ENCODE measurements at regions not wholly inside any gene's neighbourhood (a gene's known extent, or its start where the extent isn't known, plus 50 kb on each side); places are given as distances from the start of the nearest gene placed in this dataset.
"Not testable (repeated sequence)": the region's sequence is repeated elsewhere in the genome, so short reads cannot be mapped to it uniquely, and the experiment has no call there.

DNA sequence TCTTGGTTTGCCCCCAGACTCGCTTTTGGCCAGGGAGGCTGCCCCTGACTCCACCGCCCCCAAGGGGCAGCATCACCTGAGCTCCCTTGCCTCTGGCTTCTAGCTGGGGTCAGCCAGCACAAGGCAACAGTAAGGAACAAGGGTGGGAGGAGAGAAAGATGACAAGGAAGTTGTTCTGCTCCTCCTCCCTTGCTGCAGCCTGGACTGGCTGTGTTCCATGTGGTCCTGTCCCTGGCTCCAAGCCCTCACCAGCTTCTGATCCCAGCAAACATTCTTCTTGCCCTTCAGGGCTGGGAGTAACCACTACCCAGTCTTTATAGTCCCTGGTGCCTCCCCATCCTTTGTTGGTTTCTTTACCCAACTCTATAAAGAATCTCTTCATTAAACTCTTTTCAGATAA is 100.3 kb upstream of the SPIN1 start:
- no peak for DNase-seq (ENCODE audit: low read depth in 2 of 2, low spot score in 1 of 2)

DNA sequence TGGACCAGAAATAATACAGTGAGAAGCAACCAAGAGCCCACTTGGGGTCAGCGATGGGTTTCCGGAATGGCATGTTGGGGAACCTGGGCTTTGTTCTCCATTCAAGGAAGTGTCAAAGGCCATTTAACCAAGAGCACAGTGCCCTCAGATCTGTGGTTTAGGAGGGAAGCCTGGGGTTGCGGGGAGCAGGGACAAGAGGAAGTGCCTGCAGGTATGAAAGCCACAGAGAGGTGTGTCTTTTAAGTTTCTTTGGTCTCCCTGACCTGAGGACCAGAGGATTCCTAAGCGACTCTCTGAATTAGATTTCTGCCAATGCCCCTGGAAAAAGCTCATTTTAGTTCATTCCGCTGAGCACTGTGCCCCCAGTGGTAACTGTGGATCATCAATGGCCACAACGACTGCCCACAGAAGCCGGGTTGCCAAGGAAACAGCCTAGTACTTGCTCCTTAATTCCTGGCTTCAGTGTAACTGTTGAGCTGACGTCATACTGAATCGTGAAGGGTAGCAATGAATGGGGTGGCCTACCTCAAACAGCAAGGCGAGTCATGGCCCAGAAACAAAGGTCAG is 107.3 kb upstream of the SPIN1 start:
- no peak for DNase-seq (ENCODE audit: low read depth in 2 of 2, low spot score in 1 of 2)

DNA sequence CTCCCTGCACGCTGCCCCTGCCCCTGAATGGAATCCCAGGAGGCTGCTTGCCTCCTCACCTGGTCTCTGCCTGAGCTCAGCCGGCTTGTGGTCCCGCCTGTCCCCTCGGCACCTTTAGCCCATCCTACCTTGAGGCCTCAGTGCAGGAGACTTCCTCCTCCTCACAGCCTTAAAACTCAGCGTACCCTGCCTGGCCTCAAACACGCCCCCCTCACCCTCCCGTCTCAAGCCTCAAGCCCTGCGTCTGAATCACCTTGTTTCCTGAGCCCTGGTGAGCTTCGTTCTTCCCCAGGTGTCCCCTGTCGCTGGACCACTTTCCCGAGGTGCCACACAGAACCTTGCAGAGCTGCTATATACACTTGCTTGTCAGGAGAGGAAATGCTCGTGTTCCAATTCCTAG is 110.2 kb upstream of the SPIN1 start:
- DNase-seq (ENCODE audit: low read depth in 2 of 2, low spot score in 1 of 2) = no peak

DNA sequence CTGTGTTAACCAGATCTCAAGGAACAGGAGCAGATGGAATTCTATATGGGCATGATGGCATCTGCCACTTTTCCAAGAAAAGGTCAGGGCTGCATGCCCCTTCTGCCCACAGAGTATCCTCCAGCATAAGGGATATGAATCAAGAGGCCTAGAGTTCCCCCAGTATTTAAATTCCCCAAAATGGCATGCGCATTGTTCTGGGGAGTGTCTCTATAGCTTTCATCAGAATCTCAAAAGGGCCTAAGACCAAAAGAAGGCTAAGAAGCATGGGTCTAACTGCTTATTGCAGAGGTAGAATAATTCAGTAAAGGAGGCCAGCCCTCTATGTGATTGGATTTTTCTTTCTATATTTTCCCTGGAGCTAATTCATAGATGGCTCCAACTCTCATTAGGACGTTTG is 114.2 kb upstream of the SPIN1 start:
- DNase-seq (ENCODE audit: low read depth in 2 of 2, low spot score in 1 of 2) = no peak

DNA sequence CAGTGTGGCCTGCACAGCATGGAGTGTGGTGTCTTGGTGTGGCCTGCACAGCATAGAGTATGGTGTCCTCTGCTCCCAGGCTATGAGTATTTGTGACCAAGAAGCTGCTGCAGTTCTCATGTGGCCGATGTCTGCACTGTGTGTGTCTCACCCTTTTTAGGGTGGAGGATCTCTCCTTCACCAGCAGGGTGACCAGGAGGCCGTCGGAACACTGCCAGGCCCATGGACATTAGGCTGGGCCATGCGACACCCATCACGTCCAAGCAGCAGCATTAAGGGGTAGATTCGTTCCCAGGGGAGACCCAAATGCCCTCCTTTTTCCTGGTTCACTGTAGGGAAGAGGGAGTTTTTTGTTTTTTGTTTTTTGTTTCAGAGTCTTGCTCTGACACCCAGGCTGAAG is 115.3 kb upstream of the SPIN1 start:
- no peak for DNase-seq (ENCODE audit: low read depth in 2 of 2, low spot score in 1 of 2)

DNA sequence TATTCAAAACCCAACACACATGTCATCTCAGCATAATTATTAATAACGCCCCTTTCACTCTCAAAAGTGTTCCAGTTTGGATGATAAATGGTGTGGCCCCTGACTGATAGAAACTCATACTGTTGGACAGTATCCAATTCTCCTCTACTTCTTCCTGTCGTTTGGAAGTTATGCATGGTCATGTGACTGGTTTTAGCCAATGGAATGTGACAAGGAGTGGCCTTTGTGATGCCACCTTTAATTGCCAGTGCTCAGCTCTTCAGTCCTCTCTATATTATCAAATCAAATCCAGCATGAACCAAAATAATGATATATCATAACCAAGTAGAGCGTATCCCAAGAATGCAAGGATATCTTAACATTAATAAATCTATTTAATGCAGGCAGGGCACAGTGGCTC is 117.8 kb upstream of the SPIN1 start:
- DNase-seq (ENCODE audit: low read depth in 2 of 2, low spot score in 1 of 2) = no peak

DNA sequence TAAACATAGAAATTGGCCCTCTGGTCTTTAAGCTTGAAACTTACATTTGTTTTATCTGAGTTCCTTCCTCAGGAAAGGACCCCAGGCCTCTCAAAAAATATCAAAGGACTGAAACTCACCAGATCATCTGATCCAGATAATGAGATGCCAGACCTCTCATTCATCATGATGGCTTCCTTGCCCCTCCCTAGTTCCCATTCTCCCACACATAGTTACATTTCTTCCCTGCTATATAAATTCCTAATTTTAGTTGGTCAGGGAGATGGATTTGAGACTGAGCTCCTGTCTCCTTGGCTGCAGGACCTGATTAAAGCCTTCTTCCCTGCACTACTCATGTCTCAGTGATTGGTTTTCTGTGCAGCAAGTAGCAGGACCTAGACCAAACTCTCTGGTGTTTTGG is 119.4 kb upstream of the SPIN1 start:
- DNase-seq (ENCODE audit: low read depth in 2 of 2, low spot score in 1 of 2) = no peak

DNA sequence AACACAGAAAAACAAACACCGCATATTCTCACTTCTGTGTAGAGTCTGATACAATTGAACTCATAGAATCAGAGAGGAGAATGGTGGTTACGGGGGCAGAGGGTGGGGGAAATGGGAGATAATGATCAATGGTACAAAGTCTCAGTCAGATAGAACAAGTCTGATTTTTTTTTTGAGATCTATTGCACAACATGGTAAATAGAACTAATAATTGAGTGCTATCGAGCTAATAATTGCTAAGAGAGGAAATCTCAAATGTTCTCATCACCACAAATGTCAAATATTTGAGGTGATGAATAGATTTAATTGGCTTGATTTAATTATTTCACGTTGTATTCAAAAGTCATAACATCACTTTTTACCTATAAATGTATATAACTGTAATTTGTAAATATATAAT is 121.0 kb upstream of the SPIN1 start:
- no peak for DNase-seq (ENCODE audit: low read depth in 2 of 2, low spot score in 1 of 2)

DNA sequence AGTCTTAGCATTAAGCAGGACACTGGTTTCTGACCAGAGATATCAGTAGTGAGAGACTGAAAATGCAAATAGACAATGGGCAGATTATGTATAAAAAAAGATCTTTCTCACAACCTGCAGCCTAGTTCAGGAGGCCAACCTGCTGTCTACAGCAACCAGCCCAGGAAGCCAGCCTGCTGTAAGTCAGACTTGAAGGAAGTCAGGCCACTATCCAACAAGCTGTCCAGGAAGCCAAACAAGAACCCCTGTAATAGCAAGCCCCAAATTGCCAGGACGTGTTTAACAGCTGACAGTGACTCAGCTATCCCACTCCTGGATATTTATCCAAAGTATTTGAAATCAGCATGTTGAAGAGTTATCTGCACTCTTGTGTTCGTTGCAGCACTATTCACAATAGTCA is 121.8 kb upstream of the SPIN1 start:
- DNase-seq (ENCODE audit: low read depth in 2 of 2, low spot score in 1 of 2) = no peak

DNA sequence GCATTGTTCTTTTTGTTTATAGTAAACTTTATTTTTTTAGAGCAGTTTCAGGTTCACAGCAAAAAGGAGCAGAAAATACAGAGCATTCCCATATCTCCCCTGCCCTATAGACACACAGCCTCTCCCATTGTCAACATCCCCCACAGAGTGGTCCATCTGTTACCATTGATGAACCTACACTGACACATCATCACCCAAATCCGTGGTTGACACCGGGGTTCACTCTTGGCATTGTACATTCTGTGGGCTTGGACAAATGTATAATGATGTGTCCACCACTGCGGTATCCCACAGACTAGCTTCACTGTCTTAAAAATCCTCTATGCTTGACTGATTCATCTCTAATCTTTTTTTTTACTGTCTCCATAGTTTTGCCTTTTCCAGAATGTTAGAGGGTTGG is 120.7 kb upstream of the SPATA31C2 start:
- DNase-seq (ENCODE audit: low read depth in 2 of 2, low spot score in 1 of 2) = no peak

DNA sequence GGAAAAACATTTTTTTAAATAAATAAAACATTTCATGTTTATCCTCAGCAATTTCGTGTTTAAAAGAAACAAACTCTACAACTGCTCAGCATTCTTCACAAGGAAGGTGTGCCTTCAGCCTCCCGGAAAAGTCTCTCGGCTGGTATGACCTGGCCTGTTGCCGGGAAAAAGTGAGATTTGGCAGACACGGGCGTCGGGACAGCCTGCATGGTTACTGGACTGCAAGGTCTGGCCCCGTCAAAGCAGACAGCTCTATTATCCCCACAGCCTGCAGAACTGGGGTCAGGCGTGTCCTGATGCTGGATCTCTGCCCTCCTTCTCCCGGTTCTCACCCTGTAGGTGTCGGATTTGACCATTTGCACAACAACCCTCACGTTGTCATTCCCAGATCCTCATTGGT is 120.3 kb upstream of the SPATA31C2 start:
- no peak for DNase-seq (ENCODE audit: low read depth in 2 of 2, low spot score in 1 of 2)

DNA sequence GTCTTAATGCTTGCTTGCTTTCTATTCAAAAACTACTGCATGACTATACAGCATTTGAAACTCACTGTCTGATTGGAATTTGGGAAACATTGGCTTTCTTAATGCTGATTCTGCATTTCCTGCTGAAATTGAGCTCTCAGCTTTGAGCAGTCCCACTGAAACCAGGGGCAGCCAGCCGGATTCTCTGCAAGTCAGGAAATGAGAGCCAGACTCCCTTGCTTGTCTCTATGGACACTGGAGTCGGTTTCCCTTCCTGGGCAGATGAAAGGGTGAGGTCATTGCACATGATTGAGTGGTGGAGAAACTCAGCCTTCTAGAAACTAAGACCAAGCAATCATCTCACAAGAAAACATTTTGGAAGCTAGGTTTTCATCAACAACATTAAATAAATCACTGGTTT is 119.7 kb upstream of the SPATA31C2 start:
- no peak for DNase-seq (ENCODE audit: low read depth in 2 of 2, low spot score in 1 of 2)

DNA sequence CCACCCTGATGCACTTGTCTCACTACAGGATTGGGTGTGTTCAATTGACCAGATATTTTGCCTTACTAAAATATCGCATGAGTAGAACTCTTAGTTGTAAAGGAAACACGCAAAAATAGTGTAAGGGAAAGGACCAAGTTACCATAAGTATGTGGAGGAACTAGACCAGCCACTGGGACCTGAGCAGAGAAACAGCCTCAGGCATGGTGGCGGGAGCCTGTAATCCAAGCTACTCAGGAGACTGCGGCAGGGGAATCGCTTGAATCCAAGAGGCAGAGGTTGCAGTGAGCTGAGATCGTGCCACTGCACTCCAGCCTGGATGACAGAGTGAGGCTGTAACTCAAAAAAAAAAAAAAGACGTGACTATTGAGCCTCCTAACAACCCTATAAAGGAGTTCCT is 117.9 kb upstream of the SPATA31C2 start:
- DNase-seq (ENCODE audit: low read depth in 2 of 2, low spot score in 1 of 2) = no peak

DNA sequence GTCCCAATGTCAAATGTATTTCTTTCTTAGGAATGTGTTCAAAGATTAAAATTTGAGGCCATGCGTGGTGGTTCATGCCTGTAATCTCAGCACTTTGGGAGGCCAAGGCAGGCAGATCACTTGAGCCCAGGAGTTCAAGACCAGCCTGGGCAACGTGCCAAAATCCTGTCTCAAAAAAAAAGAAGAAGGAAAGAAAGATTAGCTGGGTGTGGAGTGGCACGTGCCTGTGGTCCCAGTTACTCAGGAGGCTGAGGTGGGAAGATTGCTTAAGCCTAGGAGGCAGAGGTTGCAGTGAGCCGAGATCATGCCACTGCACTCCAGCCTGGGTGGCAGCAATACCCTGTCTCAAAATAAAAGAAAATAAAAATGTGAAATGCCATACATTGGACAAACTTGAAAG is 117.5 kb upstream of the SPATA31C2 start:
- DNase-seq (ENCODE audit: low read depth in 2 of 2, low spot score in 1 of 2) = not testable (repeated sequence)

DNA sequence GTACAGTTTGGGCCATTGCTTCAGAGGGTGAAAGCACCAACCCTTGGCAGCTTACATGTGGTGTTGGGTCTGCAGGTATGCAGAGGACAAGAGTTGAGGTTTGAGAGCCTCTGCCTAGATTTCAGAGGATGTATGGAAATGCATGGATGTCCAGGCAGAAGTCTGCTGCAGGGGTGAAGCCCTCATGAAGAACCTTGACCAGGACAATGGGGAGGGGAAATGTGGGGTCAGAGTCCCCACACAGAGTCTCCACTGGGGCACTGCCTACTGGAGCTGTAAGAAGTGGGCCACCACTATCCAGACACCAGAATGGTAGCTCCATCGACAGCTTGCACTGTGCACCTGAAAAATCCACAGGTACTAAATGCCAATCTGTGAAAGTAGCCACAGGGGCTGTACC is 113.6 kb upstream of the SPATA31C2 start:
- DNase-seq (ENCODE audit: low read depth in 2 of 2, low spot score in 1 of 2) = no peak

DNA sequence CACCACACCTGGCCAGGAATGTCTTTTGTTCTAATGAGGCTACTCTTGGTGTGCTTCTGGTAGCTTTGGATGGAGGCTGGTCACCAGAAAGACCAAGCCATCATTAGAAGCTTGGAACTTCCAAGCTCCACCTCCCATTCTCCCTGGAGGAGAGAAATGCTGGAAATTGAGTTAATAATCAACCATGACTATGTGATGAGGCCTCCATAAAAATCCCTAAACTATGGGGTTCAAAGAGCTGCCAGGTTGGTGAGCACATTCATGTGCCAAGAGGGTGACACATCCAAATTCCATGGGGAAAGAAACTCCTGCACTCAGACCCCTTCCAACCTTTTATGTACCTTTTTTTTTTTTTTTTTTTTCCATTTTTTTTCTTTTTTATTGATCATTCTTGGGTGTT is 105.5 kb upstream of the SPATA31C2 start:
- DNase-seq (ENCODE audit: low read depth in 2 of 2, low spot score in 1 of 2) = no peak

DNA sequence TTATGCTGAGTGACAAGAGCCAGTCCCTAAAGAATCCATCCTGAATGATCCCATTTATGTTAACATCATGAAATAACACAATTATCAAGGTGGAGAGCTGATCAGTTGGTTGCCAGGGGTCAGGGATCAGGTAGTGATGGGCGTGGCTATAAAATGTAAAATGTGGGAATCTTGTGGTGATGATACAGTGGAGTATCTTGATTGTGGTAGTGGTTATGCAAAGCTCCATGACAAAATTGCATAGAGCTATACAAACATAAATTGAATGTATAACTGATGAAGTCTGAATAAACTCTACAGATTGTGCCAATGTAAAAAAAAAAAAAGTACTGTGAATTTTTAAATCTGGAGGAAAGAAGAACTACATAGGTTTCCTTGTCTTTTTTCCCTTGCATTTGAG is 104.6 kb upstream of the SPATA31C2 start:
- no peak for DNase-seq (ENCODE audit: low read depth in 2 of 2, low spot score in 1 of 2)

DNA sequence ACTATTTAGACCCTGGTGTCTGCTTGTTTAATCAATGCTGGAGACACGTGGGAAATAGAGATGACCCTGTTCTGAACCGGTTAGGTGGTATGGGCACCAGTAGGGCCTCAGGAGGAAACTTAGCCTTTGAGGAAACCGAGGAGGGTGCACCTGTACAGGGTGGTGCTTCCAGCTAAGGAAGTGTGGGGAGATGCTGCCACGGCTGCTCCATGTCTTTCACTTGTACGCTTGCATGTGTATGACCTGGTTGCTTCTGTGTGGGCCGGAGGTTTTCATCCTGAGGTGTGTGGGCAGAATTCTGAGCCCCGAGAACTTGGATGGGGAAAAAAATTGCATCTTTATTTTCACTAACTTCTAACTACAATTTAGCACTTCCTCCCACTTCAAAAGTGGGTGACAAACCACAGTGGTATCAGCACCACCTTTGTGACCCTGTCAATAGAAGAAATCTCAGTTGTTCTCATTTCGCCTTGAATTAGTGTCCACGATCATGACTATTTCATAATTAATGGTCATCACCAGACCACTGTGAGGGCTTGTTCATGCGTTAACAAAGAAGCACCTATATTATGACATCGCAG is 99.8 kb upstream of the SPATA31C2 start:
- DNase-seq (ENCODE audit: low read depth in 2 of 2, low spot score in 1 of 2) = no peak

DNA sequence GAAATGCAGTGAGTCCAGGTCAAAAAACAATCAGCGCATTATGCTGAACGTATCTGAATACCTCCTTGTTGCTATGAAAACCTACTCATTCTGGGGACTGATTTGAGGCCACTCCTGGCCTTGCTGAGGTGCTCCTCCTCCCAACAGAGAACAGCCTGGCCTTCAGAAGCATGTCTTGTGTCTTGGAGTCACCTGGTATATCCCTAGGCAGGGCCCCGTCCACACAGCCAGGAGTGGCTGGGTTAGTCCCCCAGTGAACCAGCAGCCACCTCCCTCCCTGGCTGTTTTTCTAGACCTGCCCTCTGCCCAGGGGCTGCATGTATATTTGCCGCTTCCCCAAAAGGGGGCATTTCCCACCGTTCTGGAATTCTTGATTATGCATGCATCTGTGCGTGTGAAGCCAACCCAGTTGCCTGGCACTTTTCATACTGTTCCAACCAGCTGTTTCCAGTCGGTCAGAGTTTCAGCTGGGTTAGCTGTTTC is 99.2 kb upstream of the SPATA31C2 start:
- DNase-seq (ENCODE audit: low read depth in 2 of 2, low spot score in 1 of 2) = no peak

DNA sequence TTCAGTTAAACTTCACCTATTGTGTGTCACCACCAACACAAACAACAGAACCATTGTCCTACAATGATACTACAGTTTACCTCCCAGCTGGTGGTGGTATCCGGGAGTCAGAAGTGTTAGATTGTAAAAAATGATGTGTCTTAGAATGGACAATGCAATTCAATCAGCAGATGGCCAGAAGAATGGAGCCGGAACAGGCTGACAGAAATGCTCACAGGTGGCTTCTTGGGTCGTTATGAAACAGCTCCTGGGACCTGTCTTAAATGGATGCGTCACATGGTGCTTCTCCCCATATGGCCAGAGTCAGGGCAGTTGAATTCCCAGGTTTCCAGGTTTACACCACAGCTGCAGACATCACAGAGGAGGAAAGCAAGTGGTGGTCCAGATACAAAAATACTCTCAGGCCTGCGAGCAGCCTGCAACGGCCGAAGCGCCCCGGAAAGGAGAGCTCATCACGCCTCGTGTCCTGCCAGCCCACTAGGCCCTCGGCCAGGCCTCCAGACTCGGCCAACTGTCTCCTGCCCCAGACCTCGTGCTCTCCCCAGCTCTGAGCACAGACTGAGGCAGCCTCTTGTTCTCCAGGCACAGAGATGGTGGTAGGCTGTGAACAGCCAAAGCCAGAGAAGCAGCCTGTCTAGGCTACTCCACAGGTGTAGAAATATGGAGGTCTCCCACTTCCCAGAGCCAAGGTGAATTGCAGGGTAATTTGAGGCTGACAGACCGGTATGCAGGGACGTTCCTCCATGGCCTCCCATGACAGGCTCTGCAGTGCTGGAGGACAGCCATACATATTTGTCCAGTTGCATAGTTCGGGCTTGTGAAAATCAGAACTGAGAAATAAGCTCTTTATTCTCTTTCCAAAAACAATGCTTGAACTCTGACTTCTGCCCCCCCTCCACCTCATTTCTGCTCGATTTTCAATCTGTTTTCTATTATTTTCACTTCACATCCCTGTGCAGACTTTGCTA is 98.5 kb upstream of the SPATA31C2 start:
- no peak for DNase-seq (ENCODE audit: low read depth in 2 of 2, low spot score in 1 of 2)

DNA sequence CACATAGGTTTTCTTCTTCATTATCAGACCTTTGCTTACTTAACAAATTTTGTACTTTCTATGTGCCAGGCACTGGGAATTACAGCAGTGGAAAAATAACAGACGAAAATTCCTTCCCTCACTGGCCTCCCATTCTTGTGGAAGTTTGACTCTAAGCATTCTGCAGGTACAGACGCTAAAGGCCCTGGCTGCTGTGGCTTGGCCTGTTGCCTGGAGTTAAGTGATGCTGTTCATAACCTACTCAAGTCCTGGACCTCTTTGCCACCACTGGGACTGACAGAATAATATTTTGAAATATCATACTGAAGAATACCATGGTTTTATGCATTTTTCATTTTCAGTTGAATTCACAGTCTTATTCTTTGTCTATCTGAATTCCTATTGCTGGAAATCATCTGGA is 97.3 kb upstream of the SPATA31C2 start:
- DNase-seq (ENCODE audit: low read depth in 2 of 2, low spot score in 1 of 2) = no peak

DNA sequence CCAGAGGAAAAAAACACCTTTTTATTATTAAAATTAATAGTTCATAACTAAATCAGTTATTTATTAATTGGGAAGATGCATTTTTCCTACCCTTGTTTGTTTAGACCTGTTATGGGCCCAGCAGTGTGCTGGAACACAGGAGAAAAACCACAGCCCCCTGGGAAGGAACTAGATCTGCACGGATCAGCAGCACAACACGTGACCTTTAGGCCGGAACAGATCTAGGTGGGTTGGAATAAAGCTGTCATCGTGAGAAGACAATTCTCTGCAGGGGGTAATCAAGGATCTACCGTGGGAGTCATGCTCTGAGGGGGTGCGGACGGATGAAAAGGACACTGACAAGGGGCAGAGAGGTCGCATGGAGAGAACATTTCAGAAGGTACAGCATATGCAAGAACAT is 95.8 kb upstream of the SPATA31C2 start:
- DNase-seq (ENCODE audit: low read depth in 2 of 2, low spot score in 1 of 2) = no peak

Measured in stimulated activated CD8-positive, alpha-beta memory T cell treated with anti-CD3 and anti-CD28 coated beads, Interleukin-4, amount 100 ng/mL, for 1 hour (primary cell).